ENCODE measurements at regions not wholly inside any gene's neighbourhood (a gene's known extent, or its start where the extent isn't known, plus 50 kb on each side); places are given as distances from the start of the nearest gene placed in this dataset.
"Not testable (repeated sequence)": the region's sequence is repeated elsewhere in the genome, so short reads cannot be mapped to it uniquely, and the experiment has no call there.

- peak; percentile 34 for DNase-seq
- in situ Hi-C loops (cut with MboI; ENCODE audit: low pct_unique_long_range_greater_than_20kb, low sequenced_read_pairs) = no loop called here
These were observed 85.9 kb downstream of the ASMT start for GRCh38 chrX:1700757-1701156.

GRCh38 chrX:1701396-1701901, 86.6 kb downstream of the ASMT start:
- DNase-seq; in situ Hi-C loops (cut with MboI; ENCODE audit: low pct_unique_long_range_greater_than_20kb, low sequenced_read_pairs): not testable (repeated sequence)

- in situ Hi-C loops (cut with MboI; ENCODE audit: low pct_unique_long_range_greater_than_20kb, low sequenced_read_pairs); DNase-seq: not testable (repeated sequence)
These were observed 87.3 kb downstream of the ASMT start for GRCh38 chrX:1702142-1702541.

- in situ Hi-C loops (cut with MboI; ENCODE audit: low pct_unique_long_range_greater_than_20kb, low sequenced_read_pairs); DNase-seq: not testable (repeated sequence)
These were observed 87.7 kb downstream of the ASMT start for GRCh38 chrX:1702557-1702956.

- in situ Hi-C loops (cut with MboI; ENCODE audit: low pct_unique_long_range_greater_than_20kb, low sequenced_read_pairs); DNase-seq: not testable (repeated sequence)
These were observed 94.4 kb downstream of the ASMT start for GRCh38 chrX:1709277-1709676.

GRCh38 chrX:1713296-1713695, 98.4 kb downstream of the ASMT start:
- no peak for DNase-seq
- in situ Hi-C loops (cut with MboI; ENCODE audit: low pct_unique_long_range_greater_than_20kb, low sequenced_read_pairs) = no loop called here

- peak; percentile 78 for DNase-seq
- in situ Hi-C loops (cut with MboI; ENCODE audit: low pct_unique_long_range_greater_than_20kb, low sequenced_read_pairs) = no loop called here
These were observed 102.5 kb downstream of the ASMT start for GRCh38 chrX:1717373-1717772.

- in situ Hi-C loops (cut with MboI; ENCODE audit: low pct_unique_long_range_greater_than_20kb, low sequenced_read_pairs) = no loop called here
- DNase-seq = no peak
These were observed 104.4 kb downstream of the ASMT start for GRCh38 chrX:1719270-1719669.

- DNase-seq = no peak
- in situ Hi-C loops (cut with MboI; ENCODE audit: low pct_unique_long_range_greater_than_20kb, low sequenced_read_pairs) = no loop called here
These were observed 106.0 kb downstream of the ASMT start for GRCh38 chrX:1720836-1721235.

- in situ Hi-C loops (cut with MboI; ENCODE audit: low pct_unique_long_range_greater_than_20kb, low sequenced_read_pairs) = no loop called here
- no peak for DNase-seq
These were observed 110.6 kb downstream of the ASMT start for GRCh38 chrX:1725472-1725871.

GRCh38 chrX:1727531-1728027, 112.7 kb downstream of the ASMT start:
- DNase-seq = no peak
- in situ Hi-C loops (cut with MboI; ENCODE audit: low pct_unique_long_range_greater_than_20kb, low sequenced_read_pairs) = no loop called here

GRCh38 chrX:1734806-1735205, 119.9 kb downstream of the ASMT start:
- in situ Hi-C loops (cut with MboI; ENCODE audit: low pct_unique_long_range_greater_than_20kb, low sequenced_read_pairs) = no loop called here
- peak; percentile 27 for DNase-seq

GRCh38 chrX:1741816-1742394, 127.0 kb downstream of the ASMT start:
- no peak for DNase-seq
- in situ Hi-C loops (cut with MboI; ENCODE audit: low pct_unique_long_range_greater_than_20kb, low sequenced_read_pairs) = no loop called here

GRCh38 chrX:1743105-1743504, 128.2 kb downstream of the ASMT start:
- DNase-seq = no peak
- in situ Hi-C loops (cut with MboI; ENCODE audit: low pct_unique_long_range_greater_than_20kb, low sequenced_read_pairs) = no loop called here

GRCh38 chrX:1743663-1744062, 128.8 kb downstream of the ASMT start:
- no peak for DNase-seq
- in situ Hi-C loops (cut with MboI; ENCODE audit: low pct_unique_long_range_greater_than_20kb, low sequenced_read_pairs) = no loop called here

GRCh38 chrX:1748408-1748807, 133.5 kb downstream of the ASMT start:
- in situ Hi-C loops (cut with MboI; ENCODE audit: low pct_unique_long_range_greater_than_20kb, low sequenced_read_pairs) = no loop called here
- no peak for DNase-seq

- DNase-seq = no peak
- in situ Hi-C loops (cut with MboI; ENCODE audit: low pct_unique_long_range_greater_than_20kb, low sequenced_read_pairs) = no loop called here
These were observed 134.6 kb downstream of the ASMT start for GRCh38 chrX:1749499-1749898.

GRCh38 chrX:1750267-1750666, 135.4 kb downstream of the ASMT start:
- in situ Hi-C loops (cut with MboI; ENCODE audit: low pct_unique_long_range_greater_than_20kb, low sequenced_read_pairs) = no loop called here
- DNase-seq = no peak

GRCh38 chrX:1751781-1752180, 136.9 kb downstream of the ASMT start:
- in situ Hi-C loops (cut with MboI; ENCODE audit: low pct_unique_long_range_greater_than_20kb, low sequenced_read_pairs) = no loop called here
- no peak for DNase-seq

GRCh38 chrX:1752799-1753198, 137.9 kb downstream of the ASMT start:
- in situ Hi-C loops (cut with MboI; ENCODE audit: low pct_unique_long_range_greater_than_20kb, low sequenced_read_pairs) = not testable (repeated sequence)

GRCh38 chrX:1754077-1754476, 139.2 kb downstream of the ASMT start:
- no peak for DNase-seq
- in situ Hi-C loops (cut with MboI; ENCODE audit: low pct_unique_long_range_greater_than_20kb, low sequenced_read_pairs) = no loop called here

More at GRCh38 chrX:1752799-1753198, 137.9 kb downstream of the ASMT start:
- not testable (repeated sequence) for DNase-seq
